ENCODE measurements at regions not wholly inside any gene's neighbourhood (a gene's known extent, or its start where the extent isn't known, plus 50 kb on each side); places are given as distances from the start of the nearest gene placed in this dataset.
"Not testable (repeated sequence)": the region's sequence is repeated elsewhere in the genome, so short reads cannot be mapped to it uniquely, and the experiment has no call there.

DNA sequence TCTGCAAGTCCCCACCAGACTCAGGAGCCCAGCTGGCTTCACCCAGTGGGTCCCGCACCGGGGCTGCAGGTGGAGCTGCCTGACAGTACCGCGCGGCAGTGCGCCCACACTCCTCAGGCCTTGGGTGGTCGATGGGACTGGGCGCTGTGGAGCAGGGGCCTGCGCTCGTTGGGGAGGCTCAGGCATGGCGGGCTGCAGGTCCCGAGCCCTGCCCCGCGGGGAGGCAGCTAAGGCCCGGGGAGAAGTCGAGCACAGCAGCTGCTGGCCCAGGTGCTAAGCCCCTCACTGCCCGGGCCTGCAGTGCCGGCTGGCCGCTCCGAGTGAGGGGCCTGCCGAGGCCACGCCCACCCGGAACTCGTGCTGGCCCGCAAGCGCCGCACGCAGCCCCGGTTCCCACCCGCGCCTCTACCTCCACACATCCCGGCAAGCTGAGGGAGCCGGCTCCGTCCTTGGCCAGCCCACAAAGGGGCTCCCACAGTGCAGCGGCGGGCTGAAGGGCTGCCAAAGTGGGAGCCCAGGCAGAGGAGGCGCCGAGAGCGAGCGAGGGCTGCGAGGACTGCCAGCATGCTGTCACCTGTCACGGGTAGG, 2021.7 kb upstream of the LRRTM1 start:
- not testable (repeated sequence) for H3K9me3 ChIP-seq (ENCODE audit: control insufficient read depth in 2 of 2, low read length in 2 of 2); H3K4me3 ChIP-seq (ENCODE audit: low read length in 2 of 2); H3K9ac ChIP-seq (ENCODE audit: low read length in 2 of 2); H3K27me3 ChIP-seq (ENCODE audit: control insufficient read depth in 1 of 2, insufficient read depth in 2 of 2, low read length in 2 of 2); H3K36me3 ChIP-seq (ENCODE audit: control insufficient read depth in 2 of 2, insufficient read depth in 2 of 2, low read length in 2 of 2); H3K4me1 ChIP-seq (ENCODE audit: control insufficient read depth, insufficient read depth, low read length); H3K27ac ChIP-seq (ENCODE audit: low read length)

DNA sequence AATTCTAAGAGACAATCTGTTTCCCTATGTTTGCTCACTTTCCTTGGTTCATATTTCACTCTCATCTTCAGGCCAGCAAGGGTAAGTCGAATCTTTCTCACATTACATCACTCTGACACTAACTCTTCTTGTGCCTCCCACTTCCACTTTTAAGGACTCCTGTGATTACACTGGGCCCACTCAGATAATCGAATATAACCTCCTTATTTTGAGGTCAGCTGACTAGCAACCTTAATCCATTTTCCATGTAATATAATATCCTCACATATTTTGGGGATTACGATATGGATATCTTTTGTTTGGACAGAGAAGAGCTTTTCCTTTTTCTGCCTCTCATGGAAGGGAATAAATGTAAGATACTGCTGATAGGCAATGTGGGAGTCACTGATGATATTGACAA, 2015.7 kb upstream of the LRRTM1 start:
- H3K27ac ChIP-seq (ENCODE audit: low read length): no peak overlapping the region
- H3K9me3 ChIP-seq (ENCODE audit: control insufficient read depth in 2 of 2, low read length in 2 of 2): no peaks in the 10 kb centered on the region
- no peak overlapping the region for H3K9ac ChIP-seq (ENCODE audit: low read length in 2 of 2)
- H3K4me3 ChIP-seq (ENCODE audit: low read length in 2 of 2): no peak overlapping the region
- H3K27me3 ChIP-seq (ENCODE audit: control insufficient read depth in 1 of 2, insufficient read depth in 2 of 2, low read length in 2 of 2): no peaks in the 10 kb centered on the region
- no peaks in the 10 kb centered on the region for H3K4me1 ChIP-seq (ENCODE audit: control insufficient read depth, insufficient read depth, low read length)
- H3K36me3 ChIP-seq (ENCODE audit: control insufficient read depth in 2 of 2, insufficient read depth in 2 of 2, low read length in 2 of 2): no peaks in the 10 kb centered on the region

DNA sequence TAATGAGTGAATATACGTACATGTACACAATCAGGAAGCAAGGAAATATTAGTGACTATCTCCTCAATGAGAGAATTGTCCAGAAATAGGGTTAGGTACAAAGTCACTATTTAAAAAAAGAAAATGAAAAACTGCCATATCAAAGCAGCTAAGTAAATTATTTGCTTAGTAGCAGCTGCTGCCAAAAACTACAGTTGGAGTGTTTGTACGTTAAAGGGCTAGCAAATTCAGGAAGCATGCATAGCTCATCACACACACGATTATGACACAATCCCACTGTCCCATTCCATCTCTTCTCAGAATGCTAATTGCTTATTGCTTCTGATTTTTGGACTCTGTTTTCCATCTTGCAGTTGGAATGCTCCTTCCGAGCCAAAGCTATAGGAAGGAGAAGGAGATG, 2012.5 kb upstream of the LRRTM1 start:
- H3K4me3 ChIP-seq (ENCODE audit: low read length in 2 of 2): peak overlapping the region in 1 of 2 donors; percentile 1
- H3K4me1 ChIP-seq (ENCODE audit: control insufficient read depth, insufficient read depth, low read length): no peaks in the 10 kb centered on the region
- H3K27ac ChIP-seq (ENCODE audit: low read length): no peak overlapping the region
- H3K9ac ChIP-seq (ENCODE audit: low read length in 2 of 2): no peak overlapping the region
- no peaks in the 10 kb centered on the region for H3K9me3 ChIP-seq (ENCODE audit: control insufficient read depth in 2 of 2, low read length in 2 of 2)
- H3K27me3 ChIP-seq (ENCODE audit: control insufficient read depth in 1 of 2, insufficient read depth in 2 of 2, low read length in 2 of 2): no peaks in the 10 kb centered on the region
- no peaks in the 10 kb centered on the region for H3K36me3 ChIP-seq (ENCODE audit: control insufficient read depth in 2 of 2, insufficient read depth in 2 of 2, low read length in 2 of 2)

DNA sequence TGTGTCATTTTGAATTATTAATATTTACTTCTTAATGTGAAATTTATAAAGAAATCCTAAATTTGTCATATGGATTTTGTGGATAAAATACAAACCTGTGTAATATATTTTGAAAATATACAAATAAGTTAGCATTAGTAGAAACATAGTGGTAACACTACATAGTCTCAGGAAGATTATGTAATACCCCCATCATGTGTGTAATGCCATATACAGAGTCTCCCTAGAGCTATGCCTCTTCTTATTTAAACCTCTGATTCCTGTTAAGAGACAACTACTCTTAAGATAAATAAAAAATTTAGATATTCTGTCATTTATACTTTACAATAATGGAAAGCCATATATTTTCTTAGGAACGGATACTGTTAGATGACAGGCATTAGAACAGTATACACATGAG, 2012.0 kb upstream of the LRRTM1 start:
- Histone ChIP-seq H3K36me3 (ENCODE audit: control insufficient read depth in 2 of 2, insufficient read depth in 2 of 2, low read length in 2 of 2) (no peaks in the 10 kb centered on the region), H3K4me3 (ENCODE audit: low read length in 2 of 2) (no peak overlapping the region), H3K9me3 (ENCODE audit: control insufficient read depth in 2 of 2, low read length in 2 of 2) (no peaks in the 10 kb centered on the region), H3K27me3 (ENCODE audit: control insufficient read depth in 1 of 2, insufficient read depth in 2 of 2, low read length in 2 of 2) (no peaks in the 10 kb centered on the region), H3K4me1 (ENCODE audit: control insufficient read depth, insufficient read depth, low read length) (no peaks in the 10 kb centered on the region), H3K9ac (ENCODE audit: low read length in 2 of 2) (no peak overlapping the region), H3K27ac (ENCODE audit: low read length) (no peak overlapping the region)

DNA sequence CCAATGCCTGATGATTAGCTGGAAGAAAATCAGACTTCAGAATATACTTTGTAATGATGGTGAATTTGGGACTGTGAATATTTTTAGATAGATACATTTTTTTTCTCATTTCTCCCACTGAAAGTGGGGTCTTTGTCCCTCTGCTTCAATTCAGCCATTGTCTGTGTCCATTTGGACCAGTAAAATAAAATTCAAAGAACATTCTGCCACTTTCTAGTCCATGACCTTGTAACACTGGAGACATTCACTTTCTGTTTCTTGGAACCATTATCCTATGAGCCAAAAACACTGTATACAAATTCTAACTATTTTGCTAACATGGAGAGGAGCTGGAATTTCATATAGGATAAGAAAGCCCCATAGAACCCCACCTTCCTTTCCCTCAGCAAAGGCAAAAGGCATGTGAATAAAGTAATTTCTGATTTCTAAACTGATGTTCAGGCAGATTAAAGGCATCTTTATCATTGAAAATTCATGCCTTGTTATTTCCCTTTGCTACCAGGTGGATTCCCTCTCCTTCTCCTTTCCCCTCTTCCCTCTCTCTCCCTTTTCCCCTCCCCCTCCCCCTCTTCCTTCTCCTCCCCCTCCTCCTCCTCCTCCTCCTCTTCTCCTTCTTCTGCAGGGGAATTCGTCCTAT, 2010.4 kb upstream of the LRRTM1 start:
- H3K27ac ChIP-seq (ENCODE audit: low read length): no peak overlapping the region
- no peaks in the 10 kb centered on the region for H3K4me1 ChIP-seq (ENCODE audit: control insufficient read depth, insufficient read depth, low read length)
- H3K4me3 ChIP-seq (ENCODE audit: low read length in 2 of 2): no peak overlapping the region

DNA sequence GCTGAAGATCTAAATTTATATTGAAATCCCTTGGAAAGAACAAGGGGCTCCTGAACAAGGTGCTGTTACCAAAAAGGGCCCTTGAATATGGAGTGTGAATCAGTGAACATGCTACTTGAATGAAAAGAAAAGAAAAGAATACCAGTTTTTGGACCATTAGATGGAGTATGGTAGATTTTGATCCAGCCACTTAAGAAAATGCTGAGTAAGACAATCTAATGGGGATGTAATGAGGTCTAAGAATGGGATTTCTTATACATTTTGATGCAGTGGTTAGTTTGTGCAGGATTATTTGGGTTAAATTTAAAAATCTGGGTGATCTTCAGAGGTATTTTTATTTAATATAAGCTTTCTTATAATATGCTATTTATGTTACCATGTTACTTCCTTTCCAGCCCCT, 2003.0 kb upstream of the LRRTM1 start:
- H3K4me1 ChIP-seq (ENCODE audit: control insufficient read depth, insufficient read depth, low read length): no peaks in the 10 kb centered on the region
- no peaks in the 10 kb centered on the region for H3K9me3 ChIP-seq (ENCODE audit: control insufficient read depth in 2 of 2, low read length in 2 of 2)
- H3K9ac ChIP-seq (ENCODE audit: low read length in 2 of 2): no peak overlapping the region
- no peak overlapping the region for H3K4me3 ChIP-seq (ENCODE audit: low read length in 2 of 2)
- H3K27me3 ChIP-seq (ENCODE audit: control insufficient read depth in 1 of 2, insufficient read depth in 2 of 2, low read length in 2 of 2): no peaks in the 10 kb centered on the region
- H3K27ac ChIP-seq (ENCODE audit: low read length): no peak overlapping the region
- H3K36me3 ChIP-seq (ENCODE audit: control insufficient read depth in 2 of 2, insufficient read depth in 2 of 2, low read length in 2 of 2): no peaks in the 10 kb centered on the region

More for the DNA sequence above, 2010.4 kb upstream of the LRRTM1 start:
- H3K9me3 ChIP-seq (ENCODE audit: control insufficient read depth in 2 of 2, low read length in 2 of 2): no peaks in the 10 kb centered on the region
- H3K27me3 ChIP-seq (ENCODE audit: control insufficient read depth in 1 of 2, insufficient read depth in 2 of 2, low read length in 2 of 2): no peaks in the 10 kb centered on the region
- no peak overlapping the region for H3K9ac ChIP-seq (ENCODE audit: low read length in 2 of 2)
- no peaks in the 10 kb centered on the region for H3K36me3 ChIP-seq (ENCODE audit: control insufficient read depth in 2 of 2, insufficient read depth in 2 of 2, low read length in 2 of 2)

DNA sequence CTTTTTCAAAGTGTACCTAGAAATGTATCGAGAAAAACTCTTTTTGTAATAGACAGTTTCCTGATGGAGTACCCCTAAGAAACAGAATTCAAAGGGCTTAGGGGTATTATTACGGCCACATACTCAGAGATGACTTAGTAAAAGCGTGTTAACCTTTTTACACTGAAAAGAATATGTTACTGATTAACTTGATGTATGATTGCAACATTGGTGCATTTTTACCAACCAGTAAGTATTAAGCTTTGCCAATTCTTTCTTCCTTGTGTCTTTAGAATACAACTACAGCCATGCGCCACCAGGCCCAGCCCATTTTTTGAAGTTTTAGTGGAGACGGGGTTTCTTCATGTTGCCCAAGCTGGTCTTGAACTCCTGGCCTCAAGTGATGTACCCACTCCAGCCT, 1997.0 kb upstream of the LRRTM1 start:
- H3K27me3 ChIP-seq (ENCODE audit: control insufficient read depth in 1 of 2, insufficient read depth in 2 of 2, low read length in 2 of 2): no peaks in the 10 kb centered on the region
- H3K4me3 ChIP-seq (ENCODE audit: low read length in 2 of 2): no peak overlapping the region
- no peaks in the 10 kb centered on the region for H3K9me3 ChIP-seq (ENCODE audit: control insufficient read depth in 2 of 2, low read length in 2 of 2)
- no peak overlapping the region for H3K27ac ChIP-seq (ENCODE audit: low read length)
- H3K36me3 ChIP-seq (ENCODE audit: control insufficient read depth in 2 of 2, insufficient read depth in 2 of 2, low read length in 2 of 2): no peaks in the 10 kb centered on the region
- no peak overlapping the region for H3K9ac ChIP-seq (ENCODE audit: low read length in 2 of 2)
- no peaks in the 10 kb centered on the region for H3K4me1 ChIP-seq (ENCODE audit: control insufficient read depth, insufficient read depth, low read length)

DNA sequence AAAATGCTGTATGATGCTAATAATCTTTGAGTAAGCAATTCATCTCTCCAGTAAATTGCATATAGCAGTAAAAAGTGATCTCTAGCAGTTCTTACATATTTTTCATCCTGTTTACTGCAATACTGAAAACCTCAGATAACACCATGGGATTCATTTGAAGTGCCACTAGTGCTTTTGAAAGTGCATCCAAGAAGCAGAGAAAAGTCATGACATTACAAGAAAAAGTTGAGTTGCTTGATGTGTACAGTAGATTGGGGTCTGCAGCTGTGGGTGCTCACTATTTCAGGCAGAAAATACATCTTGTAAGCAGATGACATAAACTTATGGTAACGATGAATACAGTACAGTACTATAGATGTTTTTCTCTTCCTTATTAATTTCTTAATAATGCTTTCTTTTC, 1984.9 kb upstream of the LRRTM1 start:
- Histone ChIP-seq H3K9me3 (ENCODE audit: control insufficient read depth in 2 of 2, low read length in 2 of 2) (no peaks in the 10 kb centered on the region), H3K27ac (ENCODE audit: low read length) (no peak overlapping the region), H3K4me1 (ENCODE audit: control insufficient read depth, insufficient read depth, low read length) (no peaks in the 10 kb centered on the region), H3K9ac (ENCODE audit: low read length in 2 of 2) (no peak overlapping the region), H3K27me3 (ENCODE audit: control insufficient read depth in 1 of 2, insufficient read depth in 2 of 2, low read length in 2 of 2) (no peaks in the 10 kb centered on the region), H3K36me3 (ENCODE audit: control insufficient read depth in 2 of 2, insufficient read depth in 2 of 2, low read length in 2 of 2) (no peaks in the 10 kb centered on the region), H3K4me3 (ENCODE audit: low read length in 2 of 2) (no peak overlapping the region)

GRCh38 chr2:82283075-82283474, 1978.5 kb upstream of the LRRTM1 start:
- Histone ChIP-seq H3K9ac (ENCODE audit: low read length in 2 of 2) (no peak overlapping the region), H3K27me3 (ENCODE audit: control insufficient read depth in 1 of 2, insufficient read depth in 2 of 2, low read length in 2 of 2) (no peaks in the 10 kb centered on the region), H3K9me3 (ENCODE audit: control insufficient read depth in 2 of 2, low read length in 2 of 2) (no peaks in the 10 kb centered on the region), H3K4me1 (ENCODE audit: control insufficient read depth, insufficient read depth, low read length) (no peaks in the 10 kb centered on the region), H3K36me3 (ENCODE audit: control insufficient read depth in 2 of 2, insufficient read depth in 2 of 2, low read length in 2 of 2) (no peaks in the 10 kb centered on the region), H3K4me3 (ENCODE audit: low read length in 2 of 2) (no peak overlapping the region), H3K27ac (ENCODE audit: low read length) (no peak overlapping the region)

DNA sequence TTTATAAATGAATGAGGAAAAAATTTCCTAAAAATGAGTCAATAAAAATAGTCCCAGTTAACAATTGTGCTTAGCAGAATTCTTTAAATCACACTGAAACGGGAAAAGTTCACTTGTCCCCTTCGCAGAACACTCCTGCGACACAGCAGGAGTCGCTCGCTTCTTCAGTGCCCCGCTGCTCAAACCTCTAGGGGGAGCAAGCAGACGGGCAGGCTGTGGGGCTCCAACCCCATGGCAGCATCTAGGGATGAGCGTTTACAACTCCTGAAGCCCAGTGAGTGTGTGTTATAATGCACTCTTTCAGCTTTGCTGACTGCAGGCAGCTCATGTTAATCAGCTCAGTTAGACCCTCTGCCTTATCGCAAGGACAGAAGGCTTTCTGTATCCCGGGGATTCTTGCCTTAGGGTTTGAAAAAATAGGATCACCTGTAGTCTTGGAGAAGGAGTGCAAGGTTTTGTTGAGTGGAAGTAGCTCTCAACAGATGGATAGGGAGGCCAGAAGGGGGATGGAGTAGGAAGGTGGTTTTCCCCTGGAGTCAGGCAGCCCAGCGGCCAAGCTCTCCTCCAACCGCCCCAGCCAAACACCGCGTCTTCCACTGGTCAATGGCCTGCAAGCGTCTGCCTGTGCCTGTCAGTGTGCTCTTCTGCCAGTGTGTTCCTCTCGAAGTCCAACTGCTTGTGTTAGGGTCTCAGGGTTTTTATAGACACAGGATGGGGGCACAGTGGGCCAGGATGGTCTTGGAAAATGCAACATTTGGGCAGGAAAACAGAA, 1977.7 kb upstream of the LRRTM1 start:
- Histone ChIP-seq H3K4me1 (ENCODE audit: control insufficient read depth, insufficient read depth, low read length) (no peaks in the 10 kb centered on the region), H3K4me3 (ENCODE audit: low read length in 2 of 2) (no peak overlapping the region), H3K36me3 (ENCODE audit: control insufficient read depth in 2 of 2, insufficient read depth in 2 of 2, low read length in 2 of 2) (no peaks in the 10 kb centered on the region), H3K9me3 (ENCODE audit: control insufficient read depth in 2 of 2, low read length in 2 of 2) (no peaks in the 10 kb centered on the region), H3K27me3 (ENCODE audit: control insufficient read depth in 1 of 2, insufficient read depth in 2 of 2, low read length in 2 of 2) (no peaks in the 10 kb centered on the region), H3K27ac (ENCODE audit: low read length) (no peak overlapping the region), H3K9ac (ENCODE audit: low read length in 2 of 2) (no peak overlapping the region)

GRCh38 chr2:82279367-82279766, 1974.8 kb upstream of the LRRTM1 start:
- Histone ChIP-seq H3K9ac (ENCODE audit: low read length in 2 of 2) (no peak overlapping the region), H3K36me3 (ENCODE audit: control insufficient read depth in 2 of 2, insufficient read depth in 2 of 2, low read length in 2 of 2) (no peaks in the 10 kb centered on the region), H3K4me3 (ENCODE audit: low read length in 2 of 2) (no peak overlapping the region), H3K27me3 (ENCODE audit: control insufficient read depth in 1 of 2, insufficient read depth in 2 of 2, low read length in 2 of 2) (no peaks in the 10 kb centered on the region), H3K9me3 (ENCODE audit: control insufficient read depth in 2 of 2, low read length in 2 of 2) (no peaks in the 10 kb centered on the region), H3K27ac (ENCODE audit: low read length) (no peak overlapping the region), H3K4me1 (ENCODE audit: control insufficient read depth, insufficient read depth, low read length) (no peaks in the 10 kb centered on the region)

All from stomach smooth muscle (tissue), 2 donors.